RWPE1 (cell line): ENCODE measurements at regions not wholly inside any gene's neighbourhood (a gene's known extent, or its start where the extent isn't known, plus 50 kb on each side); places are given as distances from the start of the nearest gene placed in this dataset.

ENCODE experiments used
- CTCF ChIA-PET: fragments of 350-600 bp; sonication (Branson Sonifier 250); formaldehyde crosslinking; extraction: SDS; loops from one replicate; lab custom pipeline; 2021; lab: Yijun Ruan, JAX
- POLR2A ChIA-PET: fragments of 400-600 bp; formaldehyde crosslinking; extraction: SDS; loops from one replicate; lab custom pipeline; 2020; ENCODE audit warnings: antibody characterized with exemption; ENCODE audit not compliant: low non-redundant PET; lab: Yijun Ruan, JAX
- DNase-seq: peaks from one replicate; pipeline ENCODE4 v3.0.0; 2012; ENCODE audit warnings: low spot score
- H3K27ac ChIP-seq: fragments of 450-650 bp; 2 replicates; pipeline ENCODE4 v1.5.1; 2017
- TF ChIP-seq, protein P1 (sequence below): fragments of 450-650 bp; conservative IDR thresholded peaks from 2 replicates; pipeline ENCODE4 v1.5.1; 2017; ENCODE audit warnings: low read depth, mild to moderate bottlenecking

DNA sequence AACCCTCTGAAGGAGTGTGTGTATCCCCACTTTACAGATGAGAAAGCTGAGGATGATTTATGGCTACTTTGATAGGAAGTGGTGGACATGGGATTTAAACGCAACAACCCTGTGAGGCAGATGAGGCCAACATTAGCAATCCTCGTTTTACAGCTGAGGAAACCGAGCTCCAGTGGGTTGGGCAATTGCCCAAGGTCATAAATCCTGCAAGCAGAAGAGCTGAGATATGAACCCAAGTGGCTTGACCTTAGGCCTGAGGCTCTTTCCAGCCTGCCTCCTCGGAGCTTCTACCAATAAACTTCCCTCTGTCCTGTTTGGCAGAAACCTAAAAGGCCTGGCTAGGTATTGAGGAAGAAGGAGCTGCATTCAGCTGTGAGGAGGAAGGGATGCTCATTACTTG, 185.5 kb upstream of the RBPJ start:
- TF ChIP-seq, protein P1, sequence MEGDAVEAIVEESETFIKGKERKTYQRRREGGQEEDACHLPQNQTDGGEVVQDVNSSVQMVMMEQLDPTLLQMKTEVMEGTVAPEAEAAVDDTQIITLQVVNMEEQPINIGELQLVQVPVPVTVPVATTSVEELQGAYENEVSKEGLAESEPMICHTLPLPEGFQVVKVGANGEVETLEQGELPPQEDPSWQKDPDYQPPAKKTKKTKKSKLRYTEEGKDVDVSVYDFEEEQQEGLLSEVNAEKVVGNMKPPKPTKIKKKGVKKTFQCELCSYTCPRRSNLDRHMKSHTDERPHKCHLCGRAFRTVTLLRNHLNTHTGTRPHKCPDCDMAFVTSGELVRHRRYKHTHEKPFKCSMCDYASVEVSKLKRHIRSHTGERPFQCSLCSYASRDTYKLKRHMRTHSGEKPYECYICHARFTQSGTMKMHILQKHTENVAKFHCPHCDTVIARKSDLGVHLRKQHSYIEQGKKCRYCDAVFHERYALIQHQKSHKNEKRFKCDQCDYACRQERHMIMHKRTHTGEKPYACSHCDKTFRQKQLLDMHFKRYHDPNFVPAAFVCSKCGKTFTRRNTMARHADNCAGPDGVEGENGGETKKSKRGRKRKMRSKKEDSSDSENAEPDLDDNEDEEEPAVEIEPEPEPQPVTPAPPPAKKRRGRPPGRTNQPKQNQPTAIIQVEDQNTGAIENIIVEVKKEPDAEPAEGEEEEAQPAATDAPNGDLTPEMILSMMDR = no peak
- CTCF ChIA-PET = interaction anchor here (1.0 kb wide), 1 partner anchor 17 kb away, joined by 4 read pairs; no protein-coding TSS in a partner anchor
- POLR2A ChIA-PET = interaction anchor here (0.5 kb wide), 1 partner anchor 726 kb away, joined by 4 read pairs; no protein-coding TSS in a partner anchor
- no peak for DNase-seq
- H3K27ac ChIP-seq = no peak overlapping the region

DNA sequence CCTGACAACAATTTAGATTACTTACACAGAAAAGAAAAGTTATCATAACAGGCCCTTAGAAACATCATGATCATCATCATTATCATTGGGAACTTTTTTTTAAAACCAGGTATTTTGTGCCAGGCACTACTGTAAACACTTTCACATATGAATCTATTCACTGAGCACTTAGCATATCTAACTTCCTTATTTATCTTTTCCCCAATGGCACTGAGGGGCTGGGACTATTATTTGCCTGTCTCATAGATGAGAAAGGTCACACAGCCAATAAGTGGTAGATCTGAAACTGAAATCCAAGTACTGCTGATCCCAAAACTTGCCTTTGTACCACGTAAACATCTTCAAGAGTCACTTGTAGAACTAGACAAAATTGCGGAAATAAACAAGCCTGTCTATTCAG, 184.2 kb upstream of the RBPJ start:
- H3K27ac ChIP-seq = no peak overlapping the region
- ChIA-PET POLR2A (no interaction called here), CTCF (no interaction called here)
- DNase-seq = no peak
- TF ChIP-seq, protein P1 = no peak

DNA sequence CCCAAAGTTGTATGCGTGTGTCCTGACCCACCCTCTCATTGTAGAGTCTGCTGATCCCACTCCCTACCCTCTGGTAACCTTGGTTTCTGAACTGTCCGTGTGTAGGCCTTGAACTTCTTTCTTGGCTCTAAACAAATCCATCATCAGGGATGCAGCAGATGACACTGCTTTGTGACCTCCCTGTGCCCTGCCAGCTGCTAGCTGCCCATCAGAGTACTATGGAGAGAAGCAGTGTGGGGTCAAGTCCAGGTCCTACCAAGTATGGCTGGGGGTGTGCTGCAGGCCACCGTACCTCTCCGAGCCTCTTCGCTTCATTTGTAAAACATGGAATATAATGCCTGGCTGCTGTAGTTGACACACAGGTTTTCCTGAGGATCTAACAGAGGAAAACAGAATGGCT, 183.5 kb upstream of the RBPJ start:
- H3K27ac ChIP-seq = no peak overlapping the region
- POLR2A ChIA-PET = no interaction called here
- DNase-seq = no peak
- CTCF ChIA-PET = no interaction called here
- TF ChIP-seq, protein P1 = no peak

DNA sequence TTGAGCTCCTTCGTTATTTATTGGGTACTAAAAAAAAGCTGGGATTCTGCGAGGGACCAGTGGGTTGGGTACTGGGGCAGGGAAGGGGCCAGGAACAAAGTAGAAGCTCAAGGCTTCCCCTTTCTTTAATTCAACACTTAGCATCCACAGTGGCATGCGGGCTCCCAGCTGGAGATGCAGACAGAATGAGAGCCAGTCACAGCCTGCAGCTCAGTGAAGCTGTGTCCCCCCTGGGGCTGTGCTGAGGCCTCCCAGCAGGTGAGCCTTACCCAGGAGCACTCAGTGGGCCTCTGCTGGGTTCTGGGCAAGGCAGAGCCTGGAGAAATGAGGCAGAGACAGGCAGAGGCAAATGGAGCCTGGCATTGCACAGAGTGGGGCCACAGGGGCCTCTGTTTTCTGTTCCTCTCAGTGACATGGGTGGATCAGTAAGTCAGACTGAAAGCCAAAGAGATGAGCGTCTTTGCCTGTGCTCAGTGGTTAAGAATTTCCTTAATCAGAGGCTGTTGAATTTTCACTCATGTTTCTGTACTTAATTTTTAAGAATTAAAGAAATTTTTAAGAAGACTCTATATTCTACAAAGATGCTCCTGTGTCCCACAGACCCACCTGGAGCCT, 181.4 kb upstream of the RBPJ start:
- TF ChIP-seq, protein P1 = no peak
- H3K27ac ChIP-seq = no peak overlapping the region
- ChIA-PET POLR2A (no interaction called here), CTCF (no interaction called here)
- no peak for DNase-seq

DNA sequence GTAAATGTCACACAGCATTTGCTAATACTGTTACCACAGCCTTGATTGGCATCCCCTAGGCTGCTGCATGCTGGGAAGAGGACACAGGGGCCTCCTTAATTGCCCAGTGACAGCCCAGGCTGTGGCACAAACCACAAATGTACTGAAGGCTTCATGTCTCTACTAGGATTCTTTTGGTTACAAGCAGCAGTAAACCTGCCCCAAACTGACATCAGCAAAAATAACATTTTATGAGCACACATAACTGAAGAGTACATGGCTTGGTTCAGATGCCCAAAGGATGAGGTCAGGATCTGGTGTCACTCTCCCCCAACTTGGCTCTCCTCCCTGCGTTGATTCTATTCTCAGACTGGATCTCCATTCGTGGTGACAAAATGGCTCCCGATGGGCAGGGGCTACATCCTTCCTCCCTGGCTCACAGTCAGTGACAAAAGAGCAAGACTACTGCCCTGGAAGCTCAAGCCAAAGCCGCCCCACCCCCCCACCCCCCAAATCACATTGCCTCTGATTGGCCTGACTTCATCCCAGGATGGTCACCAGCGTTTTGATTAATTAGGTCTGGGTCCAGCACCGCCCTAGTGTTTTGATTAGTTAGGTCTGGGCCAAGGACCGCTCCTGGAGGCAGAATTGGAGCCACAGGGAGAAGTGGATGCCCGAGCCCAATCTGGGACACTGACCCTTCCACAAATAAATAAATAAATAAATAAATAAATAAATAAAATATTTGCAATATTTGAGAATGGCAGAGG, 180.5 kb upstream of the RBPJ start:
- no peak for DNase-seq
- ChIA-PET CTCF (no interaction called here), POLR2A (no interaction called here)
- H3K27ac ChIP-seq = no peak overlapping the region
- TF ChIP-seq, protein P1 = no peak

DNA sequence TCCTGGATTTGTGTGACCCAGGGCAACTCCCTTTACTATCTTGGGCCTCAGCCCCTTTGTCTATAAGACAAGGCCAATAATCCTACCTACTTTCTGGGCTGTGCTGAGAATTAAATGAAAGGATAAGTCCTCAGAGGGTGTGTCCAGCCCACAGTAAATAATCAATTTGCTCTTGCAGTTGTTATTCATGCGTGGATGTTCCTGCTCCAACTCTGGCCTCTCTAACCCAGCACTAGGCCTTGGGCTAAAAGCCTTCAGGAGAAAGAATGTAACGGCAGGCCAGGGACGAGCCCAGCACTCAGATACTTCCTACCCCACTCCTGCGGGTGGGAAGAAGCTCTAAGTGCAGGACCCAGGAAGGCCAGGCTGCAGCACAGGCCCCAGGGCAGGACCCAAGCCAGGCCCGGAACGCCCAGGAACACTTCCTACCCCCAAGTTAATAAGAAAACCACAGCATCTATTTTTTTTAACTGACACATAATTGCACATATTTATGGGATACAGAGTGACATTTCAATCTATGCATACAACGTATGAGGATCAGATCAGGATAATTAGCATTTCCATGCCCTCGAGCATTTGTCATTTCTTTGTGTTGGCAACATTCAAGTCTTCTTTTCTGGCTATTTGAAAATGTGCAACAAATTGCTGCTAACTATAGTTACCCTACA, 179.6 kb upstream of the RBPJ start:
- ChIA-PET CTCF (interaction anchor here (0.6 kb wide), 1 partner anchor 9 kb away, joined by 4 read pairs; no protein-coding TSS in a partner anchor), POLR2A (interaction anchor here (0.9 kb wide), 1 partner anchor 178 kb away, joined by 3 read pairs; no protein-coding TSS in a partner anchor)
- H3K27ac ChIP-seq = no peak overlapping the region
- DNase-seq = no peak
- TF ChIP-seq, protein P1 = no peak
